ENCODE measurements at regions not wholly inside any gene's neighbourhood (a gene's known extent, or its start where the extent isn't known, plus 50 kb on each side); places are given as distances from the start of the nearest gene placed in this dataset.
A peak's percentile ranks its signal among the peaks of the same experiment; 100 is the strongest.

DNA sequence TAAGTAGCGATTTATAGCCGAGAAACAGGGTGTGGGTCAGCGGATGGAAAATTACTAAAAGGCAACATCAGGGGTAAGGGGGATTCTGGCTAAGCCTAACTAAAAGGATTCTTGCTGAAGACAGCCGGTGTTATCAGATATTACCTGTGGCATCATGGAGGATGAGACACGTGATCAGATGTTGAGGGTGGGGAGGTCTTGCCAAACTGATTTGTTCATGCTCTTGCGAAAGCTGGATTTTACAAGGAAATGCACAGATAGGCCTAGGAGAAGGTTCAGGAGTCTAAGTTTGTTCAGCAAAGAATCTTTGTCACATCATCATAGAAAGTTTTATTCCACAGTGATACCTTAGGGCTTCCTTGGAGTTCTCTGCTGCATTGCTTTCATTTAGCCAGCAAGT is 396.8 kb upstream of the TBL1XR1 start:
- WGBS, 4 donors, result 87 to 96% (median 93%) methylated on average over 6 of the region's 6 CpGs
- no peaks in the 10 kb centered on the region for H3K9me3 ChIP-seq (replicated peaks in 1 of 3)
- peaks cover 33 to 47% of the 10 kb centered on the region in 2 donors for H3K4me1 ChIP-seq (replicated peaks in 1 of 2)
- H3K4me3 ChIP-seq, result no peak overlapping the region
- H3K36me3 ChIP-seq (replicated peaks in 1 of 2), result no peaks in the 10 kb centered on the region
- intact Hi-C loops (cut with DNase I), result no loop called here
- no peak for DNase-seq
- H3K27me3 ChIP-seq, result no peaks in the 10 kb centered on the region
- no peak overlapping the region for H3K27ac ChIP-seq
- TF ChIP-seq, protein P1, sequence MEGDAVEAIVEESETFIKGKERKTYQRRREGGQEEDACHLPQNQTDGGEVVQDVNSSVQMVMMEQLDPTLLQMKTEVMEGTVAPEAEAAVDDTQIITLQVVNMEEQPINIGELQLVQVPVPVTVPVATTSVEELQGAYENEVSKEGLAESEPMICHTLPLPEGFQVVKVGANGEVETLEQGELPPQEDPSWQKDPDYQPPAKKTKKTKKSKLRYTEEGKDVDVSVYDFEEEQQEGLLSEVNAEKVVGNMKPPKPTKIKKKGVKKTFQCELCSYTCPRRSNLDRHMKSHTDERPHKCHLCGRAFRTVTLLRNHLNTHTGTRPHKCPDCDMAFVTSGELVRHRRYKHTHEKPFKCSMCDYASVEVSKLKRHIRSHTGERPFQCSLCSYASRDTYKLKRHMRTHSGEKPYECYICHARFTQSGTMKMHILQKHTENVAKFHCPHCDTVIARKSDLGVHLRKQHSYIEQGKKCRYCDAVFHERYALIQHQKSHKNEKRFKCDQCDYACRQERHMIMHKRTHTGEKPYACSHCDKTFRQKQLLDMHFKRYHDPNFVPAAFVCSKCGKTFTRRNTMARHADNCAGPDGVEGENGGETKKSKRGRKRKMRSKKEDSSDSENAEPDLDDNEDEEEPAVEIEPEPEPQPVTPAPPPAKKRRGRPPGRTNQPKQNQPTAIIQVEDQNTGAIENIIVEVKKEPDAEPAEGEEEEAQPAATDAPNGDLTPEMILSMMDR (IDR thresholded peaks at IDR 0.05), result no peak
- no peak for TF ChIP-seq POLR2A (IDR thresholded peaks at IDR 0.05)

- H3K27me3 ChIP-seq, result no peaks in the 10 kb centered on the region
- no peak overlapping the region for H3K27ac ChIP-seq
- WGBS, 4 donors, result 85 to 88% (median 86%) methylated on average over 4 of the region's 4 CpGs
- TF ChIP-seq, protein P1 (IDR thresholded peaks at IDR 0.05), result no peak
- TF ChIP-seq POLR2A (IDR thresholded peaks at IDR 0.05), result no peak
- no peak overlapping the region for H3K4me3 ChIP-seq
- H3K9me3 ChIP-seq (replicated peaks in 1 of 3), result no peaks in the 10 kb centered on the region
- peaks cover 27 to 39% of the 10 kb centered on the region in 2 donors for H3K4me1 ChIP-seq (replicated peaks in 1 of 2)
- no peak for DNase-seq
- intact Hi-C loops (cut with DNase I), result no loop called here
- no peaks in the 10 kb centered on the region for H3K36me3 ChIP-seq (replicated peaks in 1 of 2)
Measured at GRCh38 chr3:177595530-177596188, 398.4 kb upstream of the TBL1XR1 start.

- Histone ChIP-seq H3K4me1 (replicated peaks in 1 of 2) (peaks cover 27 to 39% of the 10 kb centered on the region in 2 donors), H3K27ac (peak overlapping the region in 2 of 5 donors; percentile 39 to 55), H3K27me3 (no peaks in the 10 kb centered on the region), H3K4me3 (no peak overlapping the region), H3K9me3 (replicated peaks in 1 of 3) (no peaks in the 10 kb centered on the region), H3K36me3 (replicated peaks in 1 of 2) (no peaks in the 10 kb centered on the region)
- peak in 3 of 7 donors; percentile 33 to 41 (median 34) for DNase-seq
- intact Hi-C loops (cut with DNase I), result no loop called here
- 51 to 61% (median 56%) methylated on average over 3 of the region's 3 CpGs for WGBS, 4 donors
- TF ChIP-seq, protein P1 (IDR thresholded peaks at IDR 0.05), result no peak
Measured at GRCh38 chr3:177596248-177596815, 399.1 kb upstream of the TBL1XR1 start.

DNA sequence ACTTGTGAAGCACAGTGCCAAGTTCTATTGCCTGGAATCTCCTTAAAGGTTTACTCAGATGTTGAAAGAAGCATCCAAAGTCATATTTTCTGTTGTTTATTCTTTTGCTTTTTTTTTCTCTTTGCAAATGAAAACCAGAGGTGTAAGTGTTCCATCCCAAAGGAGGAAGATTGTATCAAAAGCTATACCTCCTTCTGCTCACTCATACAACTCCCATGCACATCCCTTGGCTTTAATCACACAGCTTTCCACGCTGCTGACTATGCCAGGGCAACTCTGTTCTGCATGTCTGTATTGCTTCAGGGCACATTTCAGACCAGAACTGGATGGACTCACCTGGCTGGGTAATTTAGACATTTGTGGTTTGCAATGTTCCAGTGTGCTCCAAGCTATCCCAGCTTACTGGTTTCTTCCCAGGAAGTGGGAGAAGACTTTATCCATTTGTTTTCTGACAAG is 399.6 kb upstream of the TBL1XR1 start:
- Histone ChIP-seq H3K4me1 (replicated peaks in 1 of 2) (peaks cover 27 to 40% of the 10 kb centered on the region in 2 donors), H3K9me3 (replicated peaks in 1 of 3) (no peaks in the 10 kb centered on the region), H3K36me3 (replicated peaks in 1 of 2) (no peaks in the 10 kb centered on the region), H3K27ac (peak overlapping the region in 2 of 5 donors; percentile 39 to 55), H3K27me3 (no peaks in the 10 kb centered on the region), H3K4me3 (no peak overlapping the region)
- no peak for DNase-seq
- 70 to 90% (median 88%) methylated on average over 1 of the region's 1 CpG for WGBS, 4 donors
- intact Hi-C loops (cut with DNase I), result no loop called here
- TF ChIP-seq POLR2A (IDR thresholded peaks at IDR 0.05), result no peak
- TF ChIP-seq, protein P1 (IDR thresholded peaks at IDR 0.05), result no peak

All from adrenal gland (tissue), 9 donors.